GM19043 (cell line): ENCODE measurements at regions not wholly inside any gene's neighbourhood (a gene's known extent, or its start where the extent isn't known, plus 50 kb on each side); places are given as distances from the start of the nearest gene placed in this dataset.
"Not testable (repeated sequence)": the region's sequence is repeated elsewhere in the genome, so short reads cannot be mapped to it uniquely, and the experiment has no call there.

Experiments used
- ATAC-seq: cut with Tn5 transposase; IDR thresholded peaks from one replicate; pipeline ENCODE4 v1.9.1; 2021; ENCODE audit warnings: low read depth; ENCODE audit not compliant: unreplicated experiment

DNA sequence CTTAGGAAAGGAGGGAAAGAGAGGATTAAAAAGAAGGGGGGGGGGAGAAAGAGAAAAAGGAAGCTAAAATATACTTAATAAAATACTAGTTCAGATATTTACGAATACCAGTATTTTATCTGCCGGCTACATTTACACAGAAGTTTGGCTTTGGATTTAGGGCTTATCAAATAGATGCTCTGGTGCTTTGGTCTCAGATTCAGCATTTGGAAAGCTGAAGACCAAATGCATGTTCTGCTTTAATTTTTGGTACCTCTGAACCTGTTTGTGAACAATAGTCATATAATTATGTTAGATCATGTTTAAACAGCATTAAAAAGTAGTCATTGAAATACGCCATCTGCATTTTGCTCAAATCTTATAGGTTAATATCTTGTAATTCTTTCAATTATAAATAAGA lies 786.0 kb upstream of the CITED2 start:
- ATAC-seq: no peak

DNA sequence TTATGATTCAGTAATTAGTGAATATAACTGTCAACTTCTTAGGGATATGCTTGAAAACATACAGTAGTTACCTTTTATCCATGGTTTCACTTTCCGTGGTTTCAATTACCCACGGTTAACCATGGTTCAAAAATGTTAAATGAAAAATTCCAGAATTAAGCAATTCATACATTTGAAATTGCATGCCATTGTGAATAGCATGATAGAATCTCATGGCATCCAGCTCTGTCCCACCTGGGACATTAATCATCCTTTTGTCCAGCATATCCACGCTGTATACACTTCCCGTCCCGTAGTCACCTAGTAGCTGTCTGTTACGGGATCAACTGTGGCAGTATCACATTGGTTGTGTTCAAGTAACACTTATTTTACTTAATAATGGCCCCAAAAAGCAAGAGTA lies 781.7 kb upstream of the CITED2 start:
- ATAC-seq: no peak

DNA sequence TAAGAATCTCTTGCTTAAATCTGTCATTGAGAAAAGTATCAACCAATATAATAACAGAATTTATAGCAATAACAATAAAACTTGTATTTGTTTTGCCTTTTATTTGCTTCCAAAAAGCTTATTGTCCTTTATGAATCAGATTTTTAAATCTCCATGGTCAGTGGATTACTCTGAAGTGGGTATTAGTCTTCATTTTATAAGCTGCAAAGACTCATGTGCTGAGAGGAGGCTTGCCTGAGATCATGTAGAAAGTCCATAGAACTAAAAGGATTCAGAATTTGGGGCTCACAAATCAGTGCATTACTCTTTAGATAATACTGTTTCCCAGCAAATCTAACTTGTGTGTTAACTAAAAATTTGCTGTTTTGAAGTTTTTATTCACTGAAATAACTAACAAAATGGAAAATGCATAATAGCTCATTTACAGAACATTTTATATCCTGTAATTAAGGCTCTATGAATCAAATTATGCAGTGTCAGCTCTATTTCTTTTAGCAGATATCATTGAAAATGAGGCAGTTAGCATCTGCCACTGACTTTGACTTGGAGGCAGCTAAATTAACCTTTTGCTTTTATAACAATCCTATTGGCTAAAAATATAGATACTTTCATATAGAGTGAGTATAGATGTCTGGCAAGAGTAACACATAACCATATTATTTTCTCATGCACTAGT lies 781.1 kb upstream of the CITED2 start:
- no peak for ATAC-seq

DNA sequence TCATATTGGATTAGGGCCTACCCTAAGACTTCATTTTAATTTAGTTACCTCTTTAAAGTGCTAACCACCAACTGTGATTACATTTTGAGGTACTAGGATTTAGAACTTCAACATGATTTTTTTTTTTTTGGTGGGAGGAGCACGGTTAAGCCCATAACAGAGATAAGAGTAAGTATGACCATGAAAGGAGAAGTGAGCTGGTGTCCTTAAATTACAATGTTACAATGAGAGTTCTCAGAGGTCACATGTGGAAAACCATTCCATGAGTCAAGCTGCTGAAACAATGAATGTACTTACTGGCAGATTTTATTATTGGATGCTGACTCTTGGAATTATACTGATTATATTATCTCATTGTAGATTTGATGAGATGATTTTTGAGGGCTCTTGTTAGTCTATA lies 779.3 kb upstream of the CITED2 start:
- ATAC-seq: no peak

DNA sequence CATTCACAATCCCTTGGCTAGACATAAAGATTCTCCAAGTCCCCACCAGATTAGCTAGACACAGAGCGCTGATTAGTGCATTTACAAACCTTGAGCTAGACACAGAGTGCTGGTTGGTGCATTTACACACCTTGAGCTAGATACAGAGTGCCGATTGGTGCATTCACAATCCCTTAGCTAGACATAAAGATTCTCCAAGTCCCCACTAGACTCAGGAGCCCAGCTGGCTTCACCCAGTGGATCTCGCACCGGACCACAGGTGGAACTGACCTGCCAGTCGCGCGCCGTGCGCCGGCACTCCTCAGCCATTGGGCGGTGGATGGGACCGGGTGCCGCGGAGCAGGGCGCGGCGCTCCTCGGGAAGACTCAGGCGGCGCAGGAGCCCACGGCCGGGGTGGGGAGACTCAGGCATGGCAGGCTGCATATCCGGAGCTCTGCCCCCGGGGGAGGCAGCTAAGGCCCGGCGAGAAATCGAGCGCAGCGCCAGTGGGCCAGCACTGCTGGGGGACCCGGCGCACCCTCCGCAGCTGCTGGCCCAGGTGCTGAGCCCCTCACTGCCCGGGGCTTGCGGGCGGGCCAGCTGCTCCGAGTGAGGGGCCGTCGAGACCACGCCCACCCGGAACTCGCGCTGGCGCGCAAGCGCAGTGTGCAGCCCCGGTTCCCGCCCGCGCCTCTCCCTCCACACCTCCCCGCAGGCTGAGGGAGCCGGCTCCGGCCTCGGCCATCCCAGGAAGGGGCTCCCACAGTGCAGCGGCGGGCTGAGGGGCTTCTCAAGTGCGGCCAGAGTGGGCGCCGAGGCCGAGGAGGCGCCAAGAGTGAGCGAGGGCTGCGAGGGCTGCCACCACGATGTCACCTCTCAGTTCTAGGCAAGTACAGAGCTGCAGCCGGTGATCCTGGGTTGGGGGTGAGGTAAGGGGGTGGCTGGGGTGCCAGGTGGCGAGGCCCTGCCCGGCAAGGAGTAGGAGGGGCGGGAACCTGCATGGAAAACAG lies 773.7 kb upstream of the CITED2 start:
- not testable (repeated sequence) for ATAC-seq

DNA sequence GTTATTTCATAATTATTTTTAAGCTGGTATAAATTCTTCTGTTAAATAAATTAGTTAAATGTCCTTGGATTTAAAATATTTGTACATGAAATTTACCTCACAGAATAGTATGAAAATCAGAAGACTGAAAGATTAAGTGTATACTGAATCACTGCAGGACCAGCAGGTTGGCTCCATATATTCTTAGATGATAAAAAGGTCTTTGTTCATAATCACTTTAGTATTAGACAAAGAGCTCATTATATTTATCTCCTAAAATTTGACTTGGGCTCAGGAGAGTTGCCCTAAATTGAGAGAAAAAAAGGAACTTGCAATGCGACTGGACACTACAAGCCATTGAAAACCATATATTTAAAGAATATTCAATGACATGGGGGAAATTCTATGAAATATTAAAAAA lies 766.4 kb upstream of the CITED2 start:
- ATAC-seq: no peak

DNA sequence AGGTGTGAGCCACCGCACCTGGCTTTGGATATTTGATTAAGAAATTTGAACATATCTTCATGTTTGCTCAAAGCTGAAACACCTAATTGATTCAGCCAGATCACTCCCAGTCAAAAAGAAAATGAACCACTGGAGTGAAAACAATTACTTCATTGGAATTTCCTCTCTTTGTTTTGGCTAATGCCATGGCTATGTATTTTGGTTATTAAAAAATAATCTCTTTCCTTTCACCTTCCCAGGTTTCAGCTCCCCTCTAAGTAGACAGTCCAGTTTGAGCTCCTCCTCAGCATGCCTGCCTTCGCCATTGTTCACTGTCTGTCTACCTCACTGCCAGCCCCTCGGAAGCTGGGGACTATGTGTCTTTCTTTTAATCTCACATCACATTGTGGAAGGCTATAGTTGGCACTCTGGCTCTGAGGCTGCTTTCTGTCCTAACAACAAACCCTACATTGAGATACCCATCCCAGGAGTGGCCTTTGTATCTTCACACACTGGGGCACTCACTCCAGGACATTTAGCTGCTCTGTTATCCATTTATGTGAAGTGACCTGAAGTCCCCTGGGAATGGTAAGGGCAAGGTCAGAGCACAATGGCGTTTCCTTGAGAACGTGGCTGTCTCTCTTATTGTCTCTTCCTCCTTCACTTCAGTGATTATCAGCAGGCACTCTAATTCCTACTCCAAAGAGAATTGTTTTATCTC lies 764.0 kb upstream of the CITED2 start:
- ATAC-seq: no peak

DNA sequence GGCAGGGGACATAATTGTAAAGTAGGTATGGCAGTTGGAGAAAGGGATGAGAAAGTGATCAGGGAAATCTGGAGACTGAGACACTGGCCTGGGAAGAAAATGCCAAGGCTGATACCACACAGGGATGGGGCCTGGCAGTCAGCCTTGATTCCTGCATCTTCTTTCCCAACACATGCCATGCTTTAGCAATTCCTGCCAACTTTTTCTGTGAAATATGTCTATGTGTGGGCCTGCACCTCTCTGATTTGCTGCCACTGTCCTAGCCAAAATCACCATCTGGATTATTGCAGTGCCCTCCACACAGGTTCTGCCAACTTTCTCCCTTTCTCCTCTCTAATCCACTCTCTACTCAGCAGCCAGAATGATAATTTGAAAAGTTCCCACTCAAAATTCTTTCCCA lies 759.8 kb upstream of the CITED2 start:
- no peak for ATAC-seq

DNA sequence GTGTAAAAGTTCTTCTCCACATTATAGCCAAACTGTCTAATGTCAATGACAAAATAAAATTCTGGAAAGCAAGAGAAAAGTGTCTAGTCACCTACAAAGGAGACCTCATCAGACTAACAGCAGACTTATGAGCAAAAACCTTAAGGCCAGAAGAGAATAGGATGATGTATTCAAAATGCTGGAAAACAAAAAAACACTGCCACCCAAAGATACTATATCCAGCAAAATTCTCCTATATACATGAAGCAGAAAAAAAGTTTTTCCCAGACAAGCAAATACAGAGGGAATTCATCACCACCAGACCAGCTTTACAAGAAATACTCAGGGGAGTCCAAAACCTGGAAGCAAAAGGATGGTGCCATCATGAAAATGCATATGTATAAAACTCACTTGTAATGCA lies 755.6 kb upstream of the CITED2 start:
- ATAC-seq: no peak

DNA sequence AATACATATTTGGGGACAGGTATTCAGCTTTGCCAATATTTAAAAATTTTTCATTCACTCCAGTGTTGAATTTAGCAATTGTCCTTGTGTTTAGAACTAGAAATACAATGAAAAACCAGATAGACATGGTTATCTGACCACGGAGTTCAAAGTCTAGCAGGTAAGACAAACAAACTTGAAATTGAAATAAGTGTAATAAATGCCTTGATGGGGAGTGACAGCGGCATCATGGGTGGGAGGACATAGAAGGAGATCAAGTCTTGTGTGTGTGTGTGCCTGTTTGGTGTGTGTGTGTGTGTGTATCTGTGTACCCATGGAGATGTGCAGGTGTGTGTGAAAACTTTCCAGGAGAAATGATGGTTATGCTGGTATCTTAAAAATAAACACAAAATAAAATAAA lies 750.0 kb upstream of the CITED2 start:
- ATAC-seq: no peak

DNA sequence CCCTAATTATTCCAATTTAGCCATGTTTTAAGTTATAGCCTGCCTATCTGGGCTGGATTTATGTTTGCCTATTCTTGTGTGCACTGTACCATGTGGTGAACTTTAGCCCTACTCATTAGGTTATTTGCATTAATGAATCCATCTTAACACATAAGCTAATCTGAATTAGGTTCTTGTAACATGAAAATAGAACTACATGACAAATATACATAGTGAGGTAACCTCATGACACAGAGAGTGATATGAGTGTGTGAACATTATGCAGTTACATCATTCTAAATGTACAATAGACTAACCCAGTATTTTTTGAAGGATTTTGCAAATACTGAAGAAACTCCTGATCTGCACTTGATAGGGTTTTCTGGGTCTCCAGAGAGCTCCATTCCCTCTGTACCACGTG lies 733.7 kb upstream of the CITED2 start:
- no peak for ATAC-seq

DNA sequence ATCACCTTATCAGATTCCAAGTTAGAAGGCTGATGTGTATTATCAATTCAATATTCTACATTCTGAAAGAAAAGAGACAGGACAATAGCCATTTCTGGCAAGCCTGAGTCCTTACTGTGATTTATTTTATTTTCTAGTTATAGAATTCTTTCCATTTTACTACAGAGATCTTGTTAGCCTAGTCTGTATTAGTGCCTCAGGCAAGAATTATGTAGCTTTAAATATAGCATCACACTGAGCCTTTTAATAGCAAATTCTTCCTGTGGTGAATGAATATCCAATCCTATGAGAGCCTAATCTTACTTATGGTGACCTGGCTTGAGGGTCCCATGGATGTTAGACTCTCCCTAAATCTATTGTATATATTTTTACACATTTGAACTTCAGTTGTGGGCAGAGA lies 732.8 kb upstream of the CITED2 start:
- no peak for ATAC-seq

DNA sequence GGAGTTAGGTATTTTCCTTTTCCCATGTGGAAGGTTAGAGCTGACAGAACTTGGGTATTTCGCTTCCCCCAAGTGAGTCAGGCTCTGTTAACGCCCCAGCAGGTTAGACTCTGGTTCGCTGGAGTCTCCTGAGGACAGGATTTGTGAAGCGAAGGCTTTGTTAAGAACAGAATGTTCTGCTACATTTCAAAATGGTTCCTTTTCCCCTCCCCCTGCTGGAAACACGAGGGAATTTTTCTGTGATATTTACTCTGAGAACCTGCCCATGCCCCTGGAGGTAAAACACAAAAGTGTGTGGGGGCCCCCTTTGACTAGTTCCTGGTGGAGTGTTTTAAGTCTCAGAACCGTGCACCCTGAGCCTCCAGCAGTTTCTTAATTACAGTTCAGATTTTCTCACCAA lies 731.4 kb upstream of the CITED2 start:
- no peak for ATAC-seq

DNA sequence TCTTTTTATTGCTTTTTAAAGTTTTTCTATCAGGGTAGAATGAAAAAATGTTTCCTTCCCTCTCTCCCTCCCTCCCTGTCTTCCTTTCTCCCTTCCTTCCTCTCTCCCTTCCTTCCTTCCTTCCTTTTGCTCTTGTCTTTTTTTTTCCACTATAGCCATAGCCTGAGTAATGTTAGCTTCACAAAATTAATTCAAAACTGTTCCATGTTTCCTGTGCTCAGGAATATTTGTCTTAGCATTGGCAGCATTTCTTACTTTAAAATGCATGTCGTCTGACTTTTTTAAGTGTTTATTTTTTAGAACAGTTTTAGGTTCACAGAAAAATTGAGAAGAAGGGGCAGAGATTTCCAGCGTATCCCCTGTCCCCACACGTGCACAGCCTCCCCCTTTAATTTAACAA lies 730.8 kb upstream of the CITED2 start:
- ATAC-seq: no peak

DNA sequence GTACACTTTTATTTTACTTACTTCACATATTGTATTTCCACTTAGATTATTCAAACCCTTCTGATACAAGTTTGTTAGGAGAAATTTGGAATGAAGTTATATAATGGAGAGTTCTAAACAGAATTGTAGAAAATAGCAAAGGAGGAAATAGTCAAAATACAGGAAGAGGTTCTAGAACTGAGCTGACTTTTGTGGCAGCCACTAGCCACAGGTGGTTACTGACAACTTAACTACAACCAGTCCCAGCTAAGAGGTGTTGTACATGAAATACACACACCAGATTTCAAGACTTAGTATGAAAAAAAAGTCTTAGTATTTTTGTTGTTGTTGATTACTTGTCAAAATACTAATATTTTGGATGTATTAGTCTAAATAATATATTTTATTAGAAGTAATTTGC lies 727.4 kb upstream of the CITED2 start:
- no peak for ATAC-seq

DNA sequence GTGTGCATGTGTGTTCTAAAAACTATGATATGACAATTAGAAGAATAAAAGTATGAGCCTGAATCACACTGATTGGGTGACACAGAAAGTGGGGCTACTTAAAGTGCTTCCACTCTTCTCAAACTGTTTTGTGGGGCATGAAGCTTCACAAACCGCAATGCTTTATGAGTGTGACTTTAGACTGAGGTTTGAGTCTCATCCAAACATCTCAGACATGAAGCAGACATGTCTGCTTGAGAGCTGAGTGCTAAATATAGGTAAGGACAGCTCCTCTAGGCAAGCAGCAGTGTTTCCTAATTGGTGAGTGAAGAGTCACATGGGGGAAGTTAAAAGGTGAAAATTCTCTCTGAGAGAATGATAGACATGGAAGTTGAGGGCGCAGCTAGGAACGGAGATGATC lies 726.9 kb upstream of the CITED2 start:
- no peak for ATAC-seq

DNA sequence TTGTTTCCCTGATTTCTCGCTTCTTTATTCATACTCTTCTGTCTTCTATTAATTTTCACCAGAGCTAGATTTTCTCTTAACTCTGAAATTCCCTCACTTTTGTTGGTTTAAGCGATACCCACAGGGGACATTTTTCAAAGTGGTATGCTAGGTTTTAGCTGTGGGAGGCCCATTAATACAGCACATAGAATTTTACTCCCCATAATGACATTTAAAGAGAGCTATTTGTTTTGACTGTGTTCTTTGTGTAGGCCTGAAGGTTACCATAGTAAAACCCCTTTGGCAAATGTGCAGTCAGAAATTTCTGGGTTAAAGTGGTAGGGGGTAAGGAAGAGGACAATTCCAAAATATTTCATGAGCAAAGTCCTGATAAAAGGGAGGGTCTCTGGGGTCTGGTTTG lies 721.1 kb upstream of the CITED2 start:
- ATAC-seq: no peak

DNA sequence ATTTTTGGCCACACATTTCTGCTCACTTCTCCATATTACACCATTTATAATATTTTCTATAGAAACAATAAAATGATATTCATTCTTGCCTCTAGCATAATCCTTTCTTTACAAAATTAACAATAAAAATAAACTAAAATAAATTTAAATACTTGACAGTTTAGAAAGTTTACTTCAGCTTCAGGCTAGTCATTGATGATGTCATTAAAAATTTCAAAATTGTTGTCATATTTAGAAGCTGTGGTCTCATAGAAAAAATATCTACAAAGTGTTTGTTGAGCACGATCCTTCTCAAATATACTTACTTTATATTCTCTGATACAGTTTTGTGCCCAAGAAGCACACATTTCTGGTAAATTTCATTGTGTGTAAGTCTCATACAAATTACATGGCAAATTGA lies 717.4 kb upstream of the CITED2 start:
- ATAC-seq: no peak

DNA sequence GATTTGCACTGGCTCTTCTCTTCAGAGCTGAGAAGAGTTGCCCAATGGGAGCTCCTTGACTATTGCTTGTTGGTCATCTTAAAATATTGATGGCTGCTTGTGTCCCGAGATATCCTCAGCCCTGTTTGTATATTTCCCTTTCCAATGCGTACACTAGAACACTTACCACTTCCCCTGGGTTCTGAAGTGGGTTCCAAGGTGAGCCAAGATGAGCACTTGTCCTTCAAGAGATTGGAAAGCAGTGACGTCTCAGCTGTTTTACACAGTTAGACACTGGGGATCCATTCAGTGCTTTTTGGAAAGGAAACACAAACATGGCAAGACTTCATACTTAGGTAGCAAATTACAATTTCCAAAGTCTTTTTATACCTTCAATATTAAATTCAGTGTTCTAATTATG lies 716.4 kb upstream of the CITED2 start:
- no peak for ATAC-seq

DNA sequence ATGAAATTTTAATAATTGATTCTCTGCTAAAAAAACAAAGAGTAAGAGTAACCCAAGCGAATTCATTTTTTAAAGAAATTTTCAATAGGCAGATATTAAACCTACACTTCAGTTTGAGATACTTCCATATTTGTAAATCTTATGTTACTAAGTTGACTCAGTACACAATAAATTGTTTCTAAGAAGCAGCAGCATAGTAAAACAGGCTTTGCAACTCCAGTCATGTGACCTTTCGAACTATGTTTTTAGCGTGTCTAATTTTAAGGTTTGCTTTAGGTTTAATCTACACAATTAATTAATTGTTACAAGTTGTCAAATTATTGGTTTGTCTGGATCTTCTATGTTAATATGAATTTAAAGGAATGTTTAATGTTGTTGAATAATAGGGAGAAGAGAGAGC lies 708.9 kb upstream of the CITED2 start:
- ATAC-seq: no peak

DNA sequence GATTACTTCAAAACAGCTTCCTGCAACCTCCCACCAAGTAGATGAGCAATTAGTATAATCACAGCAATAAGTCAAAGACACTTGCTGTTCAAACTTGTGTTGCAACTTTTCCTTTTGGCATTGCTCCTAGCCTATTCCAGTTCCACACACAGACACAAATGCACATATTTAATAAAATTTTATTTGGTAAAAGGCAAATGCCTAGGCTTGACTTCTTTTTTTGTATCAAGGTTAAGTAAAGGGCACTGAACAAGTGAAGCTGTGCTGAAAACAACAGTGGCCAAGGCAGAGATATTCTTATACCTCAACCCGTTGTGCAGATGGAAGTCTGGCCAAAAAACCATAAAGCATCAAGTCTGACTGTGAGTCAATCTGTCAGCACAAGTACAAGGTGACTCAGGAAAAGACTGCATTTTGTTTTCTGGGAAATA lies 708.4 kb upstream of the CITED2 start:
- ATAC-seq: no peak
